ENCODE measurements at regions not wholly inside any gene's neighbourhood (a gene's known extent, or its start where the extent isn't known, plus 50 kb on each side); places are given as distances from the start of the nearest gene placed in this dataset.
"Not testable (repeated sequence)": the region's sequence is repeated elsewhere in the genome, so short reads cannot be mapped to it uniquely, and the experiment has no call there.

GRCh38 chr15:35252351-35252865 lies 167.3 kb upstream of the NANOGP8 start:
- no CpG with 5 or more reads among the region's 3 CpGs for WGBS (ENCODE audit: insufficient coverage, low lambda C conversion rate)
- H3K27ac ChIP-seq (ENCODE audit: low read length): no peak overlapping the region

GRCh38 chr15:35247150-35247549 lies 162.1 kb upstream of the NANOGP8 start:
- Histone ChIP-seq H3K9me3 (ENCODE audit: control insufficient read depth, low read depth, low read length) (no peaks in the 10 kb centered on the region), H3K4me1 (ENCODE audit: control insufficient read depth, insufficient read depth, low read length) (no peaks in the 10 kb centered on the region), H3K4me3 (ENCODE audit: low read length) (no peak overlapping the region), H3K27ac (ENCODE audit: low read length) (no peak overlapping the region), H3K27me3 (ENCODE audit: control insufficient read depth, insufficient read depth, low read length) (no peaks in the 10 kb centered on the region), H3K36me3 (ENCODE audit: control insufficient read depth, insufficient read depth, low read length) (no peaks in the 10 kb centered on the region)
- DNase-seq: no peak

More at GRCh38 chr15:35252351-35252865, 167.3 kb upstream of the NANOGP8 start:
- peak in 1 of 2 donors; percentile 29 for DNase-seq
- Histone ChIP-seq H3K4me1 (ENCODE audit: control insufficient read depth, insufficient read depth, low read length) (no peaks in the 10 kb centered on the region), H3K27me3 (ENCODE audit: control insufficient read depth, insufficient read depth, low read length) (no peaks in the 10 kb centered on the region), H3K4me3 (ENCODE audit: low read length) (no peak overlapping the region), H3K36me3 (ENCODE audit: control insufficient read depth, insufficient read depth, low read length) (no peaks in the 10 kb centered on the region), H3K9me3 (ENCODE audit: control insufficient read depth, low read depth, low read length) (no peaks in the 10 kb centered on the region)

GRCh38 chr15:35246451-35246850 lies 161.4 kb upstream of the NANOGP8 start:
- Histone ChIP-seq H3K4me3 (ENCODE audit: low read length) (no peak overlapping the region), H3K36me3 (ENCODE audit: control insufficient read depth, insufficient read depth, low read length) (no peaks in the 10 kb centered on the region), H3K27me3 (ENCODE audit: control insufficient read depth, insufficient read depth, low read length) (no peaks in the 10 kb centered on the region), H3K9me3 (ENCODE audit: control insufficient read depth, low read depth, low read length) (no peaks in the 10 kb centered on the region), H3K27ac (ENCODE audit: low read length) (no peak overlapping the region), H3K4me1 (ENCODE audit: control insufficient read depth, insufficient read depth, low read length) (no peaks in the 10 kb centered on the region)
- WGBS (ENCODE audit: insufficient coverage, low lambda C conversion rate): 100% methylated on average over 1 of the region's 4 CpGs
- DNase-seq: no peak

GRCh38 chr15:35245681-35246080 lies 160.6 kb upstream of the NANOGP8 start:
- H3K27ac ChIP-seq (ENCODE audit: low read length); H3K4me3 ChIP-seq (ENCODE audit: low read length); DNase-seq; H3K36me3 ChIP-seq (ENCODE audit: control insufficient read depth, insufficient read depth, low read length); H3K27me3 ChIP-seq (ENCODE audit: control insufficient read depth, insufficient read depth, low read length); H3K9me3 ChIP-seq (ENCODE audit: control insufficient read depth, low read depth, low read length); H3K4me1 ChIP-seq (ENCODE audit: control insufficient read depth, insufficient read depth, low read length): not testable (repeated sequence)
- no CpG with 5 or more reads among the region's 2 CpGs for WGBS (ENCODE audit: insufficient coverage, low lambda C conversion rate)

- Histone ChIP-seq H3K4me3 (ENCODE audit: low read length) (no peak overlapping the region), H3K4me1 (ENCODE audit: control insufficient read depth, insufficient read depth, low read length) (no peaks in the 10 kb centered on the region), H3K27me3 (ENCODE audit: control insufficient read depth, insufficient read depth, low read length) (no peaks in the 10 kb centered on the region), H3K27ac (ENCODE audit: low read length) (no peak overlapping the region), H3K9me3 (ENCODE audit: control insufficient read depth, low read depth, low read length) (no peaks in the 10 kb centered on the region), H3K36me3 (ENCODE audit: control insufficient read depth, insufficient read depth, low read length) (no peaks in the 10 kb centered on the region)
- no peak for DNase-seq
- WGBS (ENCODE audit: insufficient coverage, low lambda C conversion rate): 100% methylated on average over 2 of the region's 3 CpGs
Observed at GRCh38 chr15:35244227-35244626, 159.1 kb upstream of the NANOGP8 start.

GRCh38 chr15:35243758-35244157 lies 158.7 kb upstream of the NANOGP8 start:
- Histone ChIP-seq H3K9me3 (ENCODE audit: control insufficient read depth, low read depth, low read length) (no peaks in the 10 kb centered on the region), H3K4me3 (ENCODE audit: low read length) (no peak overlapping the region), H3K27ac (ENCODE audit: low read length) (no peak overlapping the region), H3K27me3 (ENCODE audit: control insufficient read depth, insufficient read depth, low read length) (no peaks in the 10 kb centered on the region), H3K36me3 (ENCODE audit: control insufficient read depth, insufficient read depth, low read length) (no peaks in the 10 kb centered on the region), H3K4me1 (ENCODE audit: control insufficient read depth, insufficient read depth, low read length) (no peaks in the 10 kb centered on the region)
- WGBS (ENCODE audit: insufficient coverage, low lambda C conversion rate): no CpG with 5 or more reads among the region's 3 CpGs
- DNase-seq: no peak

GRCh38 chr15:35239693-35240092 lies 154.6 kb upstream of the NANOGP8 start:
- H3K27me3 ChIP-seq (ENCODE audit: control insufficient read depth, insufficient read depth, low read length); DNase-seq; H3K9me3 ChIP-seq (ENCODE audit: control insufficient read depth, low read depth, low read length); H3K4me3 ChIP-seq (ENCODE audit: low read length); H3K36me3 ChIP-seq (ENCODE audit: control insufficient read depth, insufficient read depth, low read length); H3K27ac ChIP-seq (ENCODE audit: low read length); H3K4me1 ChIP-seq (ENCODE audit: control insufficient read depth, insufficient read depth, low read length): not testable (repeated sequence)
- 87% methylated on average over 3 of the region's 6 CpGs for WGBS (ENCODE audit: insufficient coverage, low lambda C conversion rate)

GRCh38 chr15:35238448-35238847 lies 153.4 kb upstream of the NANOGP8 start:
- not testable (repeated sequence) for H3K36me3 ChIP-seq (ENCODE audit: control insufficient read depth, insufficient read depth, low read length); H3K27ac ChIP-seq (ENCODE audit: low read length); H3K9me3 ChIP-seq (ENCODE audit: control insufficient read depth, low read depth, low read length); H3K27me3 ChIP-seq (ENCODE audit: control insufficient read depth, insufficient read depth, low read length); H3K4me1 ChIP-seq (ENCODE audit: control insufficient read depth, insufficient read depth, low read length); DNase-seq; H3K4me3 ChIP-seq (ENCODE audit: low read length)
- no CpG with 5 or more reads among the region's 3 CpGs for WGBS (ENCODE audit: insufficient coverage, low lambda C conversion rate)

- H3K27ac ChIP-seq (ENCODE audit: low read length): no peak overlapping the region
- H3K27me3 ChIP-seq (ENCODE audit: control insufficient read depth, insufficient read depth, low read length): no peaks in the 10 kb centered on the region
- H3K9me3 ChIP-seq (ENCODE audit: control insufficient read depth, low read depth, low read length): no peaks in the 10 kb centered on the region
- WGBS (ENCODE audit: insufficient coverage, low lambda C conversion rate): 94% methylated on average over 3 of the region's 3 CpGs
- DNase-seq: no peak
- no peaks in the 10 kb centered on the region for H3K4me1 ChIP-seq (ENCODE audit: control insufficient read depth, insufficient read depth, low read length)
- H3K36me3 ChIP-seq (ENCODE audit: control insufficient read depth, insufficient read depth, low read length): no peaks in the 10 kb centered on the region
- H3K4me3 ChIP-seq (ENCODE audit: low read length): no peak overlapping the region
Observed at GRCh38 chr15:35229085-35229484, 144.0 kb upstream of the NANOGP8 start.

GRCh38 chr15:35218215-35218614 lies 133.1 kb upstream of the NANOGP8 start:
- Histone ChIP-seq H3K4me3 (ENCODE audit: low read length) (no peak overlapping the region), H3K4me1 (ENCODE audit: control insufficient read depth, insufficient read depth, low read length) (no peaks in the 10 kb centered on the region), H3K27ac (ENCODE audit: low read length) (no peak overlapping the region), H3K27me3 (ENCODE audit: control insufficient read depth, insufficient read depth, low read length) (no peaks in the 10 kb centered on the region), H3K36me3 (ENCODE audit: control insufficient read depth, insufficient read depth, low read length) (no peaks in the 10 kb centered on the region), H3K9me3 (ENCODE audit: control insufficient read depth, low read depth, low read length) (no peaks in the 10 kb centered on the region)
- 67% methylated on average over 1 of the region's 1 CpG for WGBS (ENCODE audit: insufficient coverage, low lambda C conversion rate)
- no peak for DNase-seq

- no peaks in the 10 kb centered on the region for H3K9me3 ChIP-seq (ENCODE audit: control insufficient read depth, low read depth, low read length)
- H3K27me3 ChIP-seq (ENCODE audit: control insufficient read depth, insufficient read depth, low read length): no peaks in the 10 kb centered on the region
- DNase-seq: no peak
- H3K4me3 ChIP-seq (ENCODE audit: low read length): no peak overlapping the region
- H3K4me1 ChIP-seq (ENCODE audit: control insufficient read depth, insufficient read depth, low read length): no peaks in the 10 kb centered on the region
- no peaks in the 10 kb centered on the region for H3K36me3 ChIP-seq (ENCODE audit: control insufficient read depth, insufficient read depth, low read length)
- no peak overlapping the region for H3K27ac ChIP-seq (ENCODE audit: low read length)
Observed at GRCh38 chr15:35215093-35215492, 130.0 kb upstream of the NANOGP8 start.
